ENCODE measurements at regions not wholly inside any gene's neighbourhood (a gene's known extent, or its start where the extent isn't known, plus 50 kb on each side); places are given as distances from the start of the nearest gene placed in this dataset.

- DNase-seq (ENCODE audit: low read depth), result no peak
- no peak for TF ChIP-seq CTCF (IDR thresholded peaks at IDR 0.05; ENCODE audit: control insufficient read depth, insufficient read depth, low read depth, low read length, missing control alignments)
- H3K4me3 ChIP-seq (ENCODE audit: control insufficient read depth, low read depth, low read length), result no peak overlapping the region
Measured at GRCh38 chr16:85382717-85383118, 230.4 kb upstream of the GSE1 start.

- no peak overlapping the region for H3K4me3 ChIP-seq (ENCODE audit: control insufficient read depth, low read depth, low read length)
- no peak for TF ChIP-seq CTCF (IDR thresholded peaks at IDR 0.05; ENCODE audit: control insufficient read depth, insufficient read depth, low read depth, low read length, missing control alignments)
- DNase-seq (ENCODE audit: low read depth), result no peak
Measured at GRCh38 chr16:85383836-85384832, 229.0 kb upstream of the GSE1 start.

- TF ChIP-seq CTCF (IDR thresholded peaks at IDR 0.05; ENCODE audit: control insufficient read depth, insufficient read depth, low read depth, low read length, missing control alignments), result no peak
- no peak overlapping the region for H3K4me3 ChIP-seq (ENCODE audit: control insufficient read depth, low read depth, low read length)
- DNase-seq (ENCODE audit: low read depth), result no peak
Measured at GRCh38 chr16:85384833-85385462, 228.2 kb upstream of the GSE1 start.

GRCh38 chr16:85385463-85386331 is 227.4 kb upstream of the GSE1 start:
- DNase-seq (ENCODE audit: low read depth), result no peak
- TF ChIP-seq CTCF (IDR thresholded peaks at IDR 0.05; ENCODE audit: control insufficient read depth, insufficient read depth, low read depth, low read length, missing control alignments), result no peak
- H3K4me3 ChIP-seq (ENCODE audit: control insufficient read depth, low read depth, low read length), result no peak overlapping the region

- H3K4me3 ChIP-seq (ENCODE audit: control insufficient read depth, low read depth, low read length), result no peak overlapping the region
Measured at GRCh38 chr16:85386467-85387170, 226.5 kb upstream of the GSE1 start.

More at GRCh38 chr16:85386467-85387170, 226.5 kb upstream of the GSE1 start:
- DNase-seq (ENCODE audit: low read depth), result no peak
- no peak for TF ChIP-seq CTCF (IDR thresholded peaks at IDR 0.05; ENCODE audit: control insufficient read depth, insufficient read depth, low read depth, low read length, missing control alignments)
